Astrocyte (in vitro differentiated cells and primary cell): ENCODE measurements at regions not wholly inside any gene's neighbourhood (a gene's known extent, or its start where the extent isn't known, plus 50 kb on each side); places are given as distances from the start of the nearest gene placed in this dataset.

Experiments used
- EZH2 ChIP-seq: IDR thresholded peaks from 2 replicates; pipeline ENCODE4 v1.6.1; 2012; ENCODE audit warnings: mild to moderate bottlenecking, low read length, inconsistent platforms; ENCODE audit not compliant: insufficient read depth
- TF ChIP-seq, protein P1 (sequence below): IDR thresholded peaks from 2 replicates; pipeline ENCODE4 v1.5.1; 2011; ENCODE audit warnings: low read depth, mild to moderate bottlenecking, inconsistent platforms, low read length, moderate library complexity; ENCODE audit not compliant: insufficient read depth

- TF ChIP-seq, protein P1, sequence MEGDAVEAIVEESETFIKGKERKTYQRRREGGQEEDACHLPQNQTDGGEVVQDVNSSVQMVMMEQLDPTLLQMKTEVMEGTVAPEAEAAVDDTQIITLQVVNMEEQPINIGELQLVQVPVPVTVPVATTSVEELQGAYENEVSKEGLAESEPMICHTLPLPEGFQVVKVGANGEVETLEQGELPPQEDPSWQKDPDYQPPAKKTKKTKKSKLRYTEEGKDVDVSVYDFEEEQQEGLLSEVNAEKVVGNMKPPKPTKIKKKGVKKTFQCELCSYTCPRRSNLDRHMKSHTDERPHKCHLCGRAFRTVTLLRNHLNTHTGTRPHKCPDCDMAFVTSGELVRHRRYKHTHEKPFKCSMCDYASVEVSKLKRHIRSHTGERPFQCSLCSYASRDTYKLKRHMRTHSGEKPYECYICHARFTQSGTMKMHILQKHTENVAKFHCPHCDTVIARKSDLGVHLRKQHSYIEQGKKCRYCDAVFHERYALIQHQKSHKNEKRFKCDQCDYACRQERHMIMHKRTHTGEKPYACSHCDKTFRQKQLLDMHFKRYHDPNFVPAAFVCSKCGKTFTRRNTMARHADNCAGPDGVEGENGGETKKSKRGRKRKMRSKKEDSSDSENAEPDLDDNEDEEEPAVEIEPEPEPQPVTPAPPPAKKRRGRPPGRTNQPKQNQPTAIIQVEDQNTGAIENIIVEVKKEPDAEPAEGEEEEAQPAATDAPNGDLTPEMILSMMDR: no peak
- no peak for TF ChIP-seq EZH2
Observed at GRCh38 chr1:195606483-195606882, 1001.8 kb downstream of the KCNT2 start.
